GM12873 (cell line): ENCODE measurements at regions not wholly inside any gene's neighbourhood (a gene's known extent, or its start where the extent isn't known, plus 50 kb on each side); places are given as distances from the start of the nearest gene placed in this dataset.

ENCODE experiments used
- CTCF ChIP-seq: IDR thresholded peaks from 2 replicates; pipeline ENCODE4 v1.5.1; 2012; ENCODE audit warnings: low read depth, mild to moderate bottlenecking, moderate library complexity, low read length, control low read depth; ENCODE audit not compliant: insufficient read depth; ENCODE audit errors: missing control alignments

GRCh38 chr14:31966896-31967668 is 110.0 kb upstream of the ARHGAP5 start:
- TF ChIP-seq CTCF: no peak

GRCh38 chr14:31967669-31967975 is 109.5 kb upstream of the ARHGAP5 start:
- no peak for TF ChIP-seq CTCF

- TF ChIP-seq CTCF: no peak
Measured at GRCh38 chr14:31968107-31968810, 108.8 kb upstream of the ARHGAP5 start.

- no peak for TF ChIP-seq CTCF
Measured at GRCh38 chr14:31968956-31969698, 108.0 kb upstream of the ARHGAP5 start.

GRCh38 chr14:31969699-31970240 is 107.3 kb upstream of the ARHGAP5 start:
- no peak for TF ChIP-seq CTCF

- TF ChIP-seq CTCF: no peak
Measured at GRCh38 chr14:31970744-31971143, 106.4 kb upstream of the ARHGAP5 start.

- no peak for TF ChIP-seq CTCF
Measured at GRCh38 chr14:31971612-31972011, 105.5 kb upstream of the ARHGAP5 start.
